OCI-LY3 (cell line): ENCODE measurements at regions not wholly inside any gene's neighbourhood (a gene's known extent, or its start where the extent isn't known, plus 50 kb on each side); places are given as distances from the start of the nearest gene placed in this dataset.

ENCODE experiments used
- CTCF ChIP-seq: fragments of 200-600, 300-600 bp; sonication (generic); IDR thresholded peaks from 2 replicates; pipeline ENCODE4 v1.5.1; 2014; ENCODE audit warnings: antibody characterized with exemption, low read length, low read depth
- EZH2phosphoT487 ChIP-seq: fragments of 200-600 bp; shearing (Covaris generic); IDR thresholded peaks from 2 replicates; pipeline ENCODE4 v1.6.1; 2018; ENCODE audit warnings: antibody characterized with exemption, mixed run types, low read depth

- no peak for TF ChIP-seq CTCF
- TF ChIP-seq EZH2phosphoT487, result no peak
Measured at GRCh38 chr5:159826351-159827214, 89.7 kb upstream of the ADRA1B start.
